Activated CD8-positive, alpha-beta T cell treated with anti-CD3 and anti-CD28 coated beads, Interleukin-2, amount 10 ng/mL, durations not matched to agents 7 days and 5 days (primary cell): ENCODE measurements at regions not wholly inside any gene's neighbourhood (a gene's known extent, or its start where the extent isn't known, plus 50 kb on each side); places are given as distances from the start of the nearest gene placed in this dataset.
"Not testable (repeated sequence)": the region's sequence is repeated elsewhere in the genome, so short reads cannot be mapped to it uniquely, and the experiment has no call there.

Experiments
- ATAC-seq: fragments of 150-1000 bp; cut with Tn5 transposase; one replicate; pipeline ENCODE4 v1.10.0; 2021; ENCODE audit warnings: moderate library complexity
- CTCF ChIA-PET: fragments of 350-600 bp; sonication (Branson Sonifier 250); formaldehyde crosslinking; loops from one replicate; lab custom pipeline; 2021; ENCODE audit warnings: antibody characterized with exemption; lab: Charles Lee
- POLR2A ChIA-PET: fragments of 350-600 bp; sonication (Branson Sonifier 250); formaldehyde crosslinking; loops from one replicate; lab custom pipeline; 2021; ENCODE audit warnings: antibody characterized with exemption; lab: Charles Lee
- DNase-seq: peaks from one replicate; pipeline ENCODE4 v3.0.0-alpha.2; 2020
- H3K27ac Mint-ChIP-seq: one replicate; pipeline ENCODE4 v1.8.0; 2021; ENCODE audit warnings: mild to moderate bottlenecking, mixed read lengths
- H3K27me3 Mint-ChIP-seq: one replicate; pipeline ENCODE4 v1.8.0; 2021; ENCODE audit warnings: low read depth, mixed read lengths
- H3K36me3 Mint-ChIP-seq: one replicate; pipeline ENCODE4 v1.8.0; 2021; ENCODE audit warnings: low read depth, mixed read lengths
- H3K4me1 Mint-ChIP-seq: one replicate; pipeline ENCODE4 v1.8.0; 2021; ENCODE audit warnings: low read depth, mixed read lengths
- H3K4me3 Mint-ChIP-seq: one replicate; pipeline ENCODE4 v1.8.0; 2021; ENCODE audit warnings: mild to moderate bottlenecking, mixed read lengths
- H3K9me3 Mint-ChIP-seq: one replicate; pipeline ENCODE4 v1.8.0; 2022; ENCODE audit warnings: mixed read lengths; ENCODE audit not compliant: insufficient read depth

- Mint-ChIP-seq H3K4me1 (no peaks in the 10 kb centered on the region), H3K9me3 (no peaks in the 10 kb centered on the region), H3K4me3 (no peak overlapping the region), H3K36me3 (no peaks in the 10 kb centered on the region), H3K27me3 (peaks cover 5% of the 10 kb centered on the region), H3K27ac (no peak overlapping the region)
- DNase-seq, result no peak
- POLR2A ChIA-PET, result no interaction called here
- ATAC-seq, result no peak
- CTCF ChIA-PET, result no interaction called here
These were observed 64.2 kb upstream of the CSRP2 start for GRCh38 chr12:76943008-76943407.

- no peaks in the 10 kb centered on the region for H3K9me3 Mint-ChIP-seq
- ChIA-PET CTCF (interaction anchor here (2.7 kb wide), 1 partner anchor 69 kb away, joined by 7 read pairs; no protein-coding TSS in a partner anchor), POLR2A (no interaction called here)
- no peaks in the 10 kb centered on the region for H3K36me3 Mint-ChIP-seq
- peaks cover 6% of the 10 kb centered on the region for H3K27me3 Mint-ChIP-seq
- no peak overlapping the region for H3K4me3 Mint-ChIP-seq
- no peak for DNase-seq
- no peak for ATAC-seq
- no peaks in the 10 kb centered on the region for H3K4me1 Mint-ChIP-seq
- no peak overlapping the region for H3K27ac Mint-ChIP-seq
These were observed 63.4 kb upstream of the CSRP2 start for GRCh38 chr12:76942267-76942666.

- POLR2A ChIA-PET, result no interaction called here
- no peaks in the 10 kb centered on the region for H3K36me3 Mint-ChIP-seq
- peaks cover 5% of the 10 kb centered on the region for H3K27me3 Mint-ChIP-seq
- no peak overlapping the region for H3K4me3 Mint-ChIP-seq
- ATAC-seq, result no peak
- H3K9me3 Mint-ChIP-seq, result no peaks in the 10 kb centered on the region
- CTCF ChIA-PET, result interaction anchor here (1.0 to 2.7 kb wide), 2 partner anchors 70 to 318 kb away, joined by 3 to 7 read pairs; no protein-coding TSS in a partner anchor
- no peak overlapping the region for H3K27ac Mint-ChIP-seq
- no peaks in the 10 kb centered on the region for H3K4me1 Mint-ChIP-seq
- no peak for DNase-seq
These were observed 62.0 kb upstream of the CSRP2 start for GRCh38 chr12:76940671-76941445.

GRCh38 chr12:76939701-76940100, 60.9 kb upstream of the CSRP2 start:
- H3K36me3 Mint-ChIP-seq, result no peaks in the 10 kb centered on the region
- H3K4me1 Mint-ChIP-seq, result no peaks in the 10 kb centered on the region
- H3K4me3 Mint-ChIP-seq, result no peak overlapping the region
- peaks cover 6% of the 10 kb centered on the region for H3K27me3 Mint-ChIP-seq
- H3K9me3 Mint-ChIP-seq, result no peaks in the 10 kb centered on the region
- CTCF ChIA-PET, result interaction anchor here (2.7 kb wide), 1 partner anchor 71 kb away, joined by 7 read pairs; no protein-coding TSS in a partner anchor
- no peak overlapping the region for H3K27ac Mint-ChIP-seq
- DNase-seq (no peak), ATAC-seq (no peak)
- POLR2A ChIA-PET, result no interaction called here

- Mint-ChIP-seq H3K27me3 (peaks cover 6% of the 10 kb centered on the region), H3K27ac (no peak overlapping the region), H3K36me3 (no peaks in the 10 kb centered on the region), H3K4me3 (no peak overlapping the region), H3K4me1 (no peaks in the 10 kb centered on the region), H3K9me3 (no peaks in the 10 kb centered on the region)
- DNase-seq, result no peak
- ATAC-seq, result no peak
- ChIA-PET POLR2A (interaction anchor here (0.7 kb wide), 1 partner anchor 935 kb away, joined by 3 read pairs; no protein-coding TSS in a partner anchor), CTCF (no interaction called here)
These were observed 57.7 kb upstream of the CSRP2 start for GRCh38 chr12:76936275-76937193.

- DNase-seq, POLR2A ChIA-PET, H3K36me3 Mint-ChIP-seq, H3K4me1 Mint-ChIP-seq, H3K9me3 Mint-ChIP-seq, H3K4me3 Mint-ChIP-seq, H3K27me3 Mint-ChIP-seq, H3K27ac Mint-ChIP-seq, ATAC-seq, CTCF ChIA-PET: not testable (repeated sequence)
These were observed 54.6 kb upstream of the CSRP2 start for GRCh38 chr12:76933392-76933791.

GRCh38 chr12:76929499-76929898, 50.7 kb upstream of the CSRP2 start:
- POLR2A ChIA-PET, result no interaction called here
- no peaks in the 10 kb centered on the region for H3K9me3 Mint-ChIP-seq
- H3K27ac Mint-ChIP-seq, result no peak overlapping the region
- DNase-seq (no peak), ATAC-seq (no peak)
- H3K4me1 Mint-ChIP-seq, result no peaks in the 10 kb centered on the region
- no peaks in the 10 kb centered on the region for H3K36me3 Mint-ChIP-seq
- CTCF ChIA-PET, result interaction anchor here (1.0 kb wide), 1 partner anchor 81 kb away, joined by 3 read pairs; no protein-coding TSS in a partner anchor
- no peak overlapping the region for H3K4me3 Mint-ChIP-seq
- peaks cover 5% of the 10 kb centered on the region for H3K27me3 Mint-ChIP-seq
